ENCODE measurements at regions not wholly inside any gene's neighbourhood (a gene's known extent, or its start where the extent isn't known, plus 50 kb on each side); places are given as distances from the start of the nearest gene placed in this dataset.
"Not testable (repeated sequence)": the region's sequence is repeated elsewhere in the genome, so short reads cannot be mapped to it uniquely, and the experiment has no call there.

GRCh38 chr1:121087221-121087620 is 96.9 kb downstream of the FAM72B start:
- in situ Hi-C loops (cut with HindIII; ENCODE audit: low sequenced_read_pairs); DNase-seq (ENCODE audit: low spot score): not testable (repeated sequence)

- DNase-seq (ENCODE audit: low spot score); in situ Hi-C loops (cut with HindIII; ENCODE audit: low sequenced_read_pairs): not testable (repeated sequence)
Observed at GRCh38 chr1:121088568-121088967, 95.6 kb downstream of the FAM72B start.

GRCh38 chr1:121092329-121092968 is 91.7 kb downstream of the FAM72B start:
- DNase-seq (ENCODE audit: low spot score); in situ Hi-C loops (cut with HindIII; ENCODE audit: low sequenced_read_pairs): not testable (repeated sequence)

- in situ Hi-C loops (cut with HindIII; ENCODE audit: low sequenced_read_pairs); DNase-seq (ENCODE audit: low spot score): not testable (repeated sequence)
Observed at GRCh38 chr1:121095014-121095413, 89.1 kb downstream of the FAM72B start.

GRCh38 chr1:121097127-121097866 is 86.8 kb downstream of the FAM72B start:
- DNase-seq (ENCODE audit: low spot score): peak; percentile 76

GRCh38 chr1:121097867-121098215 is 86.3 kb downstream of the FAM72B start:
- DNase-seq (ENCODE audit: low spot score): peak; percentile 33
- in situ Hi-C loops (cut with HindIII; ENCODE audit: low sequenced_read_pairs): not testable (repeated sequence)

More at GRCh38 chr1:121097127-121097866, 86.8 kb downstream of the FAM72B start:
- in situ Hi-C loops (cut with HindIII; ENCODE audit: low sequenced_read_pairs): not testable (repeated sequence)

- in situ Hi-C loops (cut with HindIII; ENCODE audit: low sequenced_read_pairs); DNase-seq (ENCODE audit: low spot score): not testable (repeated sequence)
Observed at GRCh38 chr1:121109025-121109424, 75.1 kb downstream of the FAM72B start.

- DNase-seq (ENCODE audit: low spot score): peak; percentile 39
- in situ Hi-C loops (cut with HindIII; ENCODE audit: low sequenced_read_pairs): not testable (repeated sequence)
Observed at GRCh38 chr1:121116522-121117297, 67.4 kb downstream of the FAM72B start.

- in situ Hi-C loops (cut with HindIII; ENCODE audit: low sequenced_read_pairs); DNase-seq (ENCODE audit: low spot score): not testable (repeated sequence)
Observed at GRCh38 chr1:121117298-121117611, 66.9 kb downstream of the FAM72B start.

GRCh38 chr1:121117622-121118479 is 66.3 kb downstream of the FAM72B start:
- in situ Hi-C loops (cut with HindIII; ENCODE audit: low sequenced_read_pairs): not testable (repeated sequence)
- peak; percentile 20 for DNase-seq (ENCODE audit: low spot score)

All from G401 (cell line).